Astrocyte of the spinal cord (primary cell): ENCODE measurements at regions not wholly inside any gene's neighbourhood (a gene's known extent, or its start where the extent isn't known, plus 50 kb on each side); places are given as distances from the start of the nearest gene placed in this dataset.
"Not testable (repeated sequence)": the region's sequence is repeated elsewhere in the genome, so short reads cannot be mapped to it uniquely, and the experiment has no call there.

ENCODE experiments used
- DNase-seq: peaks from one replicate; pipeline ENCODE4 v3.0.0; 2011; ENCODE audit warnings: low read depth, low spot score
- H3K4me3 ChIP-seq: 2 replicates; pipeline ENCODE4 v1.5.1; 2011; ENCODE audit warnings: low read depth, mild to moderate bottlenecking, low read length, moderate library complexity
- CTCF ChIP-seq: IDR thresholded peaks from 2 replicates; pipeline ENCODE4 v1.5.1; 2012; ENCODE audit warnings: low read depth, mild to moderate bottlenecking, low read length, inconsistent platforms
- in situ Hi-C: cut with HindIII; loops from 2 replicates; pipeline ENCODE4 v1.10.0; 2017; ENCODE audit warnings: low sequenced_read_pairs

GRCh38 chr1:56098946-56099345, 480.4 kb downstream of the PLPP3 start:
- no peak for DNase-seq
- TF ChIP-seq CTCF = no peak
- no peak overlapping the region for H3K4me3 ChIP-seq
- in situ Hi-C loops = no loop called here

- no peak for TF ChIP-seq CTCF
- DNase-seq = no peak
- in situ Hi-C loops = no loop called here
- H3K4me3 ChIP-seq = no peak overlapping the region
Measured at GRCh38 chr1:56097713-56098112, 481.6 kb downstream of the PLPP3 start.

- in situ Hi-C loops = no loop called here
- no peak overlapping the region for H3K4me3 ChIP-seq
- DNase-seq = peak; percentile 95
- no peak for TF ChIP-seq CTCF
Measured at GRCh38 chr1:56095696-56096665, 483.4 kb downstream of the PLPP3 start.

GRCh38 chr1:56094168-56094567, 485.2 kb downstream of the PLPP3 start:
- in situ Hi-C loops = no loop called here
- no peak overlapping the region for H3K4me3 ChIP-seq
- no peak for TF ChIP-seq CTCF
- no peak for DNase-seq

- DNase-seq = no peak
- no peak overlapping the region for H3K4me3 ChIP-seq
- in situ Hi-C loops = no loop called here
- no peak for TF ChIP-seq CTCF
Measured at GRCh38 chr1:56092684-56093570, 486.4 kb downstream of the PLPP3 start.

- in situ Hi-C loops, DNase-seq, H3K4me3 ChIP-seq: not testable (repeated sequence)
Measured at GRCh38 chr1:56089826-56090225, 489.5 kb downstream of the PLPP3 start.
